Spleen (tissue), 7 donors: ENCODE measurements at regions not wholly inside any gene's neighbourhood (a gene's known extent, or its start where the extent isn't known, plus 50 kb on each side); places are given as distances from the start of the nearest gene placed in this dataset.

Experiments
- CTCF ChIP-seq, 11 experiments: fragments of 200-600 bp in 7 of 11; fragments of 450-650 bp in 4 of 11; sonication (generic) in 4 of 11; IDR thresholded peaks in 8 of 11; conservative IDR thresholded peaks in 3 of 11; 1 replicate in 7 of 11; 2 replicates in 4 of 11; pipeline versions ENCODE4 v1.4.0 to v1.8.0; 2016 to 2021; ENCODE audit warnings: antibody characterized with exemption in 11 of 11, inconsistent platforms in 4 of 11, mild to moderate bottlenecking in 1 of 11
- POLR2A ChIP-seq, 3 donors: fragments of 450-650 bp; IDR thresholded peaks; one replicate each; pipeline ENCODE4 v1.5.1; 2017; ENCODE audit warnings: antibody characterized with exemption in 3 of 3, mild to moderate bottlenecking in 1 of 3
- donor health status: DM: no; HTN: no; CAD: no; lungs with moderate emphysema.
- donor health status: DM: no; HTN: no; CAD: no.
- donor health status: DM: no; HTN: no; CAD: no.

GRCh38 chr2:121884511-121884921, 129.1 kb downstream of the TSN start:
- no peak for TF ChIP-seq CTCF (IDR thresholded peaks at IDR 0.05 in 8 of 11, conservative IDR thresholded peaks at IDR 0.05 in 3 of 11)
- no peak for TF ChIP-seq POLR2A (IDR thresholded peaks at IDR 0.05)
